Endodermal cell (in vitro differentiated cells): ENCODE measurements at regions not wholly inside any gene's neighbourhood (a gene's known extent, or its start where the extent isn't known, plus 50 kb on each side); places are given as distances from the start of the nearest gene placed in this dataset.

Experiments
- DNase-seq: peaks from one replicate; pipeline ENCODE4 v3.0.0-alpha.2; 2017
- H3K27ac ChIP-seq: 2 replicates; pipeline ENCODE4 v1.5.1; 2013; ENCODE audit warnings: mild to moderate bottlenecking, low read depth, low read length, moderate library complexity
- H3K27me3 ChIP-seq: 2 replicates; pipeline ENCODE4 v1.6.1; 2013; ENCODE audit warnings: mild to moderate bottlenecking, low read length, moderate library complexity; ENCODE audit not compliant: insufficient read depth, control insufficient read depth, poor library complexity, severe bottlenecking
- H3K36me3 ChIP-seq: 2 replicates; pipeline ENCODE4 v1.7.0; 2013; ENCODE audit warnings: mild to moderate bottlenecking, low read length, moderate library complexity; ENCODE audit not compliant: control insufficient read depth, insufficient read depth
- H3K4me1 ChIP-seq: one replicate; pipeline ENCODE4 v1.7.0; 2013; ENCODE audit warnings: low read length; ENCODE audit not compliant: control insufficient read depth, insufficient read depth
- H3K4me3 ChIP-seq: 2 replicates; pipeline ENCODE4 v1.5.1; 2013; ENCODE audit warnings: mild to moderate bottlenecking, low read length, moderate library complexity
- H3K9ac ChIP-seq: 2 replicates; pipeline ENCODE4 v1.6.1; 2013; ENCODE audit warnings: mild to moderate bottlenecking, low read length, moderate library complexity; ENCODE audit not compliant: poor library complexity, severe bottlenecking; ENCODE audit errors: extremely low read depth
- H3K9me3 ChIP-seq: 2 replicates; pipeline ENCODE4 v1.6.1; 2013; ENCODE audit warnings: mild to moderate bottlenecking, low read length, moderate library complexity; ENCODE audit not compliant: control insufficient read depth
- H3K27ac Mint-ChIP-seq: 2 replicates; pipeline ENCODE4 v1.8.0; 2020; ENCODE audit warnings: mixed read lengths
- H3K27me3 Mint-ChIP-seq: 2 replicates; pipeline ENCODE4 v1.8.0; 2021; ENCODE audit warnings: mild to moderate bottlenecking, mixed read lengths; ENCODE audit not compliant: insufficient read depth
- H3K36me3 Mint-ChIP-seq: 2 replicates; pipeline ENCODE4 v1.8.0; 2020; ENCODE audit warnings: low read depth, mixed read lengths
- H3K4me1 Mint-ChIP-seq: 2 replicates; pipeline ENCODE4 v1.8.0; 2020; ENCODE audit warnings: mixed read lengths
- H3K4me3 Mint-ChIP-seq: 2 replicates; pipeline ENCODE4 v1.8.0; 2020; ENCODE audit warnings: mild to moderate bottlenecking, moderate library complexity, mixed read lengths
- H3K9me3 Mint-ChIP-seq: 2 replicates; pipeline ENCODE4 v1.8.0; 2020; ENCODE audit warnings: mild to moderate bottlenecking, mixed read lengths
- WGBS, 2 experiments: methylation state at CpG; one replicate each; pipeline versions ENCODE4 v1.1.5 to v1.1.7; 2013; ENCODE audit warnings: missing lambda C conversion rate in 2 of 2, mixed read lengths in 1 of 2; ENCODE audit not compliant: insufficient coverage in 1 of 2, insufficient read length in 1 of 2; 5-methylcytosine and 5-hydroxymethylcytosine counted together
- TF ChIP-seq, protein P1 (sequence below): fragments of 200-600 bp; sonication (generic); conservative IDR thresholded peaks from 2 replicates; pipeline ENCODE4 v1.5.0; 2021; ENCODE audit warnings: antibody characterized with exemption, mild to moderate bottlenecking

DNA sequence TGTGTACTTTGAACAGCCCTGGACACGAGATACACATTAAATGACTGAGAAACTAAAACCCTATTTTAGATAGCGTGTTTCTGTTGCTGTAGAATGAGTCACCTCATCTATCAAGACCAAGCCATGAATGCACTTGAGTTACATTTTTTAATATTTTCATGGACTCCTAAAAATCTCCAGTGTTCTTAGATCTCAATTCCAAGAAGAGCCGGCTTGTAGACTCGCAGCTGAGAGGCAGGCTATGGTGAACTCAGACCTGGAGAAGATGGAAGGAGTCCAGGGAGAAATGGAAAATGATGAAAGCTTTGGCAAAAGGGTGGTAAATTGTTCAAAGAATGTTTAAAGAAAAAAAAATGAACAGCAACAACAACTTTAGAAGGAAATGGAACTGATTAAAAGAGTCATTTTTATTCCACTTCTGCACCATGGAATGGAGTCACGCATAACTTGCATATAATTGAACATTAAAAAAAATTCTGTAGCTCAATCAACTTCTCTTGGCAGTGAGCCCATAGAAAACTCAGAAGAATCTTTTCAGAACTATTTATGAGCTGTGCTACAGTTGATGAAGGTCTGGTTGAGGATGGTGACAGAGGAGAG is 129.8 kb downstream of the MXRA5 start:
- Mint-ChIP-seq H3K4me1 (no peaks in the 10 kb centered on the region), H3K36me3 (no peaks in the 10 kb centered on the region), H3K27ac (no peak overlapping the region), H3K9me3 (no peaks in the 10 kb centered on the region), H3K4me3 (no peak overlapping the region), H3K27me3 (peaks cover 7% of the 10 kb centered on the region)
- TF ChIP-seq, protein P1, sequence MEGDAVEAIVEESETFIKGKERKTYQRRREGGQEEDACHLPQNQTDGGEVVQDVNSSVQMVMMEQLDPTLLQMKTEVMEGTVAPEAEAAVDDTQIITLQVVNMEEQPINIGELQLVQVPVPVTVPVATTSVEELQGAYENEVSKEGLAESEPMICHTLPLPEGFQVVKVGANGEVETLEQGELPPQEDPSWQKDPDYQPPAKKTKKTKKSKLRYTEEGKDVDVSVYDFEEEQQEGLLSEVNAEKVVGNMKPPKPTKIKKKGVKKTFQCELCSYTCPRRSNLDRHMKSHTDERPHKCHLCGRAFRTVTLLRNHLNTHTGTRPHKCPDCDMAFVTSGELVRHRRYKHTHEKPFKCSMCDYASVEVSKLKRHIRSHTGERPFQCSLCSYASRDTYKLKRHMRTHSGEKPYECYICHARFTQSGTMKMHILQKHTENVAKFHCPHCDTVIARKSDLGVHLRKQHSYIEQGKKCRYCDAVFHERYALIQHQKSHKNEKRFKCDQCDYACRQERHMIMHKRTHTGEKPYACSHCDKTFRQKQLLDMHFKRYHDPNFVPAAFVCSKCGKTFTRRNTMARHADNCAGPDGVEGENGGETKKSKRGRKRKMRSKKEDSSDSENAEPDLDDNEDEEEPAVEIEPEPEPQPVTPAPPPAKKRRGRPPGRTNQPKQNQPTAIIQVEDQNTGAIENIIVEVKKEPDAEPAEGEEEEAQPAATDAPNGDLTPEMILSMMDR, result no peak
- DNase-seq, result no peak
- no peaks in the 10 kb centered on the region for H3K9me3 ChIP-seq
- no peak overlapping the region for H3K9ac ChIP-seq
- no peaks in the 10 kb centered on the region for H3K4me1 ChIP-seq
- H3K4me3 ChIP-seq, result no peak overlapping the region
- no peak overlapping the region for H3K27ac ChIP-seq
- 97 to 100% methylated on average over 1 to 5 of the region's 5 CpGs for WGBS, 2 experiments
- no peaks in the 10 kb centered on the region for H3K27me3 ChIP-seq
- no peaks in the 10 kb centered on the region for H3K36me3 ChIP-seq

GRCh38 chrX:3215249-3215648 is 131.2 kb downstream of the MXRA5 start:
- Mint-ChIP-seq H3K36me3 (no peaks in the 10 kb centered on the region), H3K9me3 (no peaks in the 10 kb centered on the region), H3K27ac (no peak overlapping the region), H3K27me3 (peaks cover 7% of the 10 kb centered on the region), H3K4me3 (no peak overlapping the region), H3K4me1 (no peaks in the 10 kb centered on the region)
- WGBS, 2 experiments, result 96% methylated on average over 2 of the region's 2 CpGs; no CpG with 5 or more reads in 1 of the 2 experiments
- no peak for DNase-seq
- H3K4me3 ChIP-seq, result no peak overlapping the region
- no peak overlapping the region for H3K27ac ChIP-seq
- no peaks in the 10 kb centered on the region for H3K27me3 ChIP-seq
- H3K9me3 ChIP-seq, result no peaks in the 10 kb centered on the region
- no peaks in the 10 kb centered on the region for H3K36me3 ChIP-seq
- TF ChIP-seq, protein P1, result no peak
- H3K9ac ChIP-seq, result no peak overlapping the region
- no peaks in the 10 kb centered on the region for H3K4me1 ChIP-seq

GRCh38 chrX:3206314-3206713 is 140.1 kb downstream of the MXRA5 start:
- H3K9ac ChIP-seq, result no peak overlapping the region
- no peaks in the 10 kb centered on the region for H3K27me3 ChIP-seq
- no peaks in the 10 kb centered on the region for H3K9me3 Mint-ChIP-seq

More at GRCh38 chrX:3206314-3206713, 140.1 kb downstream of the MXRA5 start:
- TF ChIP-seq, protein P1, result no peak
- H3K27ac ChIP-seq, result no peak overlapping the region
- no peak for DNase-seq
- no peak overlapping the region for H3K4me3 Mint-ChIP-seq
- no peaks in the 10 kb centered on the region for H3K4me1 Mint-ChIP-seq
- H3K27ac Mint-ChIP-seq, result no peak overlapping the region
- H3K4me1 ChIP-seq, result no peaks in the 10 kb centered on the region
- no peak overlapping the region for H3K4me3 ChIP-seq
- H3K27me3 Mint-ChIP-seq, result peaks cover 2% of the 10 kb centered on the region
- no peaks in the 10 kb centered on the region for H3K36me3 ChIP-seq
- 84 to 100% methylated on average over 1 to 4 of the region's 6 CpGs for WGBS, 2 experiments
- H3K9me3 ChIP-seq, result no peaks in the 10 kb centered on the region
- H3K36me3 Mint-ChIP-seq, result no peaks in the 10 kb centered on the region
